ENCODE measurements at regions not wholly inside any gene's neighbourhood (a gene's known extent, or its start where the extent isn't known, plus 50 kb on each side); places are given as distances from the start of the nearest gene placed in this dataset.
"Not testable (repeated sequence)": the region's sequence is repeated elsewhere in the genome, so short reads cannot be mapped to it uniquely, and the experiment has no call there.

DNA sequence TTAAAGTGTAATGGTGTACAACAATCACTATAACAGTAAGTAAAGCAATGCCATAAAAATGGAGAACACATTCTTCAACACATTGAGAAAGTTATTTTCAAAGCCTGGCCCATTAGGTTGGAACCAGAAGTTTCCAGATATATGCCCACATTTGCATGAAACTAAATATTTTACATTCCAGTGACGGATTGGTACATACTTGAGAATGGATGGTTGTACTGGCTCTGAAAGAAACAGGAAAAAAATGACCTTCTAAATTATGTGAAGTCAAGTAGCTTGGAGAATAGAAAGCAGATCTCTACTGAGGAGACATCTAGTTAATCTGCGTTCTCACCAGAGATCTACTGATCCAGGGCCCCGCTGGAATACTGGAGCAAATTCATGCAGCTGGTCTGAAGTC, 1037.0 kb downstream of the NR2F1-AS1 start:
- DNase-seq = no peak

DNA sequence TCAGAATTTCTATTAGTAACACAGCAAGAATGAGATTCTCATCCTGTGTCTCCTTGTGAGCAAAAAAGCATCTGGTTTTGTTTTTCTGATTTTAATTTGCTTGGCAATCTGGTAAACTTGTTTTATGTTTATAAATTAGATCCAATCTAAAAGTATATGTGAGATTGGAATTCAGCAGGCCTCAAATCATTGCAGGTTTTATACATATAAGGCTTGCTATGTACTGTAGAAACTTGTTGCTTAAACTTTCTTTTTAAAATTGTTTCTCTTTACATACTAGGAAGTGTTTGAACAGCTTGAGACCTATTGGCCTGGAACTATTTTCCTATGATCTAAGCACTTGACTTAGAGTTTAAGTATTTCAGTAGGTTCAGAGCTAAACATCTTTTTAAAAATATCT, 1037.8 kb downstream of the NR2F1-AS1 start:
- no peak for DNase-seq

DNA sequence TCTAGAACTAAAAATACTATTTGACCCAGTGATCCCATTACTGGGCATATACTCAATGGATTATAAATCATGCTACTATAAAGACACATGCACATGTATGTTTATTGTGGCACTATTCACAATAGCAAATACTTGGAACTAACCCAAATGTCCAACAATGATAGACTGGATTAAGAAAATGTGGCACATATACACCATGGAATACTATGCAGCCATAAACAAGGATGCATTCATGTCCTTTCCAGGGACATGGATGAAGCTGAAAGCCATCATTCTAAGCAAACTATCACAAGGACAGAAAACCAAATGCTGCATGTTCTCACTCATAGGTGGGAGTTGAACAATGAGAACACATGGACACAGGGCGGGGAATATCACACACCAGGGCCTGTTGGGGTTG, 1039.0 kb downstream of the NR2F1-AS1 start:
- not testable (repeated sequence) for DNase-seq

DNA sequence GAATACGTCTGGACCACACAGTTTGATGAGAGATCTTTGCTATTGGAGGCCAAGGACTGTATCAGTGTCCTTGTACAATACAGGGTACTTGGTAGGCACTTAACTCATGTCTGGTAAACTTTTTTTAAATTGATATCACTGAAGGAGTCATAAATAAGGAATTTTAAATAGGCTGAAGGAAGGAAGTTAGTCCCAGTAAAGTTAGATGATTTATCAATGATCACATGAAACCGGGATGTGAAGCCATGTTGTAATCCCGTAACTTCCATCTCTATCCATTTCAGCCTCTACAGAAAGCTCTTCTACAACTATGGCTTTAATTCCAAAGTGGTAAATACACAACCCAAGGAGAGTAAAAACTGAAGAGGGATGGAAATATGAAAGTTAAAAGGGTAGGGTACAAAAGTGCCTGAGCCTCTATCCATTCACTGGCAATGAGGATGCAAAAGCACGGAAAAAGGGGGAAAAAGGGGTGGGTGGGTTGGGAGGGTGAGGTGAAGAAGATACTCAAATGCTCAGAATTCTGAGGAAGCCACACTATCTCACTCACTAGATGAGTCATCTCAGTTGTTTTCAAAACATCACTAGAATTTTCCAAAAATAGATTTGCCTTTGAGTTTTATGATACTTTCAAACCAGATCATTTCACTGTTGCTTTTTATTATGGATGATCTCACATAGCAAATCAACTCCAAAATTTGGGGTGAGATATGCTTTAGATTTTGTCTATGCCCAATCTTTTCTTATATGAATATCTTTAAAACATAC, 1053.5 kb downstream of the NR2F1-AS1 start:
- no peak for DNase-seq

DNA sequence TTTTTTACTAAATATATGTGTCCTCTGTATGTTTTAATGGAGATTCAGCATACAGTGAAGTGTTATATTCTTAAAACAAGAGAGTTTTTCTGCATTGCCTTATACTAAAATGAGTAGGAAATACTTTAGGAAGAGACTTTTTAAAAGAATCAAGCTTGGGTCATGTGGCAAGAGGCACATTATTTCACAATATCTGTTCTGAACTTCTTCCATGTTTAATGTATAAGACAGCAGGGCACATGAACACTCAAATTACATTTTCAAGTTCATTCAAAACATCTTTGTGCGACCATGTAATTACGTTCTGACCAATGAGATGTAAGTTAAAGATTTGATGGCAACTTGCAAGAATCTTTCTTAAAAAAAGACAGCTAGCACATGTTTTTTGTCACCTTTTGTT, 1055.9 kb downstream of the NR2F1-AS1 start:
- no peak for DNase-seq

DNA sequence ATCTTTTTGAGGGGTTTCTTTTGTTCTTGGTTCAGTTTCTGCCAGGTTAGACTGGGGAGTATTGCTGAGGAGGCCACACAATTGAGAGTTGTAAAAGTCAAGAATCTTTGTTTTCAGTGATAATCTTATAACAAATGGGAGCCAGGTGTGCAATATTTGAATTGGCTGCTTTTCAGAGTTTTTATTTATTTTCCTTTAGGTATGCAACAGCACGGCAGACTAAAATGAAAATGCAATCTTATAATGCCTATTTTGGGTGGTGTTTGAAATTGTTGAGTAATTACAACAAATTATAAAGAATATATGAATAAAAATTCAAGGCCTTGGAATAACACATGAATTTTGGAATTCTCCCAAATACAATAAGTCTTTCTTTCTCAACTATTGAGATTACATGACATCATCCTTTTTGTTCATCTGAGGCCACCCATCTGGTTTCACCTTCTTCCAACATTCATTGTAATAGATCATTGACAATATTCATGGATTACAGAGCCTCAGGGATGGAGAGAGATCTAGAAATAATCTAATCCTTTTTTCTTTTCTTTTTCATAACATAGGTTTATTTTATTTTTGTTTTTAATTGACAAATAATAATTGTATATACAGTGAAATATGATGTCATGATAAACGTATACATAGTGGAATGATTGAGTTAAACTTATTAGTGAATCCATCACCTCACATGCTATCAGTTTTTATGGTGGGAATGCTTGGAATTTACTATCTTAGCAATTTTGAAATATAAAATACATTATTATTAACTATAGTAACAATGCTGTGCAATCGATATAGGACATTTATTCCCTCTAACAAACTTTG, 1061.0 kb downstream of the NR2F1-AS1 start:
- DNase-seq = no peak

DNA sequence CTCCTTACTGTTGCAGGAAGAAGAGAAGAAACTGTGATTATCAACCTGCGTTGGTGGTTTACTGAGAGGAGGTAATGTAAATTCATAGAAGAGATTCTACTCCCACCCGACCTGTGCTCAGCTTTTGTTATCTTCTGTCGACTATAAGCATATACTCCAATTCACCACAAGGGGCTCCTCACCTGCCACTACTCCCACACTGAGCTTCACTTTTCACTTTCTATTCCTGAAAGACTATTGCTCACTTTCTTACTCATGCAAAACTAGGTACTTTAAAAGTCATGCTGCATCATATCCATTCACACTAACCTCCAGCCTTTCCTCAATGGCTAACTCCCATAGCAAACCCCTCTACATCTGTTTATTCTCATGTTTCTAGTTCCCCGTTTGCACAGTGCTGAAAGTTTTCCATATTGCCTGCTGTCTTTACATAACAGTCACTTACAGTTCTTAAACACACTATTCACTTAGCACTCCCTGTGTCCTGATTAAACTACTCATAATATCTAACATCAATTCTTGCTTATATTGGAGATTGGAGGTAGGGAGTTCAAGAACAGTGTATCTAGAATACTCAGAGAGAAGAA, 1062.6 kb downstream of the NR2F1-AS1 start:
- DNase-seq = no peak

DNA sequence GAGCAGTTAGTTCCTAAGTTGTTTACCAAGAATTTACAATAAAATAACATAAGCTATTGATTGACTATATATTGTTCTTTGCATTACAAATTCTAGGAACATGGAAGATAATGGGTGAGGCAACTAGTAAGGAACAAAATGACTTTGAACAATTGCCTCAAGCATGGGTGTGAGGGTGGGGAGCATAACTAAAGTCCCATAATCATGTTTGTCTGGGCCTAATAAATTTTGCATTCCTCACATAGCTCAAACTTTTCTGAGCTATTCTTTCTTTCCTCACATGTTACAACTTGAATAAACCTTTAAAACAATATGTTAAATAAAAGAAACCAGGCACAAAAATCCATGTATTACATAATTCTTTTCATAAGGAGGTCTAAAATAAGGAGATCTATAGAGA, 1066.1 kb downstream of the NR2F1-AS1 start:
- no peak for DNase-seq

DNA sequence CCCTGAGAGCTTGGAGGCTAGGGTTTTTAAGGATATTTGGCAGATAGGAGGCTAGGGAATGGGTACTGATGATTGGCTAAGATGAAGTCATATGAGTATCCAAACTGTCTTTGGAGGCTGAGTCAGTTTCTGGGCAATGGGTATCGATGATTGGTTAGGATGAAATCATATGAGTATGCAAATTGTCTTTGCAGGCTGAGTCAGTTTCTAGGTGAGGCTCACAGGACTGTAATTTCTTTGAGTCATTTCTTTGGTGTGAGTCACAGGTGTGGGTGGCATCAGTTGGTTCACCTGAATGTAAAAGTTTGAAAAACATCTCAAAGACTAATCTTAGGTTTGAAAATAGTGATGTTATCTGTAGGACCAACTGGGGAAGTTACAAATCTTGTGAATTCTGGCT, 1068.0 kb downstream of the NR2F1-AS1 start:
- no peak for DNase-seq

DNA sequence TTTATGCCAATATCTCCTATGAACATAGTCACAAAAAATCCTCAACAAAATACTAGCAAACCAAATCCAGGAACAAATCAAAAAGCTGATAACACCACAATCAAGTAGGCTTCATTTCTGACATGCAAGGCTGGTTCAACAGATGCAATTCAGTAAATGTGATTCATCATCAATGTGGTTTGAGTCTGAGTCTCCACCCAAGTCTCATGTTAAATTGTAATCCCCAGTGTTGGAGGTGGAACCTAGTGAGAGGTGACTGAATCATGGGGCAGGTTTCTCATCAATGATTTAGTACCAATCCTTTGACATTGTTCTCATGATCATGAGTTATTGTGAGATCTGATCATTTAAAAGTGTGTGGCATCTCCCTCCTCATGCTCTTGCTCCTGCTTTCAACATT, 1072.7 kb downstream of the NR2F1-AS1 start:
- DNase-seq = no peak

DNA sequence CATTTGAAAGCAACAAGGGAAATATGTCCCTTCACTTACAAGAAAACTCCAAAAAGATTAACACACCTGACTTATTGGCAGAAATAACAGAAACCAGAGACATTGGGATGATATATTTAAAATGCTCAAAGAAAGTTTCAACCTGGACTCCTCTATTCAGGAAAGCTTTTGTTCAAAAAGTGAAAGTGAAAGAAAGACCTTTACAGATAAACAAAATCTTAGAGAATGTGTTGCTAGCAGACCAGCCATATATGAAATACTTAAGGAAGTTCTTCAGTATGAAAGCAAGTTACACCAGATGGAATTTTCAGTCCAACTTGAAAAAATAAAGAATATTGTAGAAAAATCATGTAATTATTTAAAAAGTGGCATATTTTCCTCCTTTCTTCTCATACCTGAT, 1075.1 kb downstream of the NR2F1-AS1 start:
- DNase-seq = no peak

DNA sequence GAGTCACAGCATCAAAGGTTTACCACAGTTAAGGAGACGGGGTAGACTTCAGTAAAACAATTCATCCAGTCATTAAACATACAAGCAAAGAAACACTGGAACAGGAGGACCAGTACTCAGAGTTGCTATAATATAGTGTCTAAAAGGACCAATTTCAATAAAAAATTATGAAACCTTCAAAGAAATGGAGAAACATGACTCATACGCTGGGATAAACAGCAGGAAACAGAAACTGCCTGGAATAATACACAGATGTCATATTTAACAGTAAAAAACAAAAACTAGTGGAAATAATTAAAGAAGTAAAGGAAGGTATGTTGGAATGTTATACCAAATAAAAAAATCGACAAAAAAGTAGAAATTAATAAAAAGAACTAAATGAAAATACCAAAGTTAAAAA, 1075.9 kb downstream of the NR2F1-AS1 start:
- DNase-seq = no peak

DNA sequence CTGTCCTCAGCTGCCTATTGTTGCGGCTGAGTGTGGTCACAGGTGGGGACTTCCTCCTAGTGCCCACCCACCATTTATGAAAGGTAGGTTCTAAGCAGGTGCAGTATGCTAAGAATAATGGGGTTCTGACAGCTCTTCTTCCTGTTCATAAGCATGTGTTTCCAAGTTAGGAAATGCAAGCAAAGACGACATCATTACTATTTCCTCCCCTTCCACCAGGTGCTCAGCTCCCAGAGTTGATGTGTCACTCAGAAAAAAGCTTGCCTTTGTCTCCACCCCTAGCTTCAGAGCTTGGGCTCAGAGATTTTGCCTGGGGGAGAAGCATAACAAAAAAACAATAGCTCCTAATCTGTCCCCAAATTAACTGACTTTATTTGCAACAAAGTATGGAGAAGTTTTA, 1076.7 kb downstream of the NR2F1-AS1 start:
- DNase-seq = no peak

DNA sequence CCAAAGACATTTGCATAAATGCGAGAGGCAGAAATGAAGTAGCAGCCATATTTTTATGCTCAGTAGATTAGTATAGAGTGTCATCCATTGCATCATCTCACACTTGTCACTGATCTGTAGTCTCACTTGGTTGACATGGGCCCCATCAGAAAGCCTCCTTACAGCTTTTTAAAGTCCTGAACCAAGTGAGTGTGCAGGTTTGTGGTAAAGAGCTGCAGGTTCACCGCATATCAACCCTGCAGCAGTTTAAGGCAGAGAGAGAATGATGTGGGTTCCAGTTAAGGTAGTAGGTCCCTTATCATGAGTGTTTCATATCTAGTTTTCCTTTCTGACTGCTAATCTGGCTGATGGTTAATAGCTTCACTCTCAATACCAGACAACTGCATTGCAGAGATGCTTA, 1080.3 kb downstream of the NR2F1-AS1 start:
- no peak for DNase-seq

DNA sequence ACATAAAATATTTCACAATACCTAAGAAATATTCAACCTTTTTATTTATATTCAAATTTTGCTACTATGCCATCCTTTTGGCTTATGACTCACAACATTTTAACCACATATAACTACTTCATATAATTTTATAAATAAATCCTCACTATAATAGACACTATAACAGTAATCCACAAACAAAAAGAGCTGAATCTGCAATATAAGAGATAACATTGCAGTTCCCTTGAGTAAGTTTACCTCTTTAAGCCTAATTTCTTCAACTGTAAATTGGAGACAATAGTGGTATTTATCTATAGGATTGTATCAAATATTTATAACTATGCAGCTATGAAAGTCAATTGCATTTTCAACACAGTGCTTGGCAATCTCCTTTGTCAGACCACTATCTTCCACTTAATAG, 1084.5 kb downstream of the NR2F1-AS1 start:
- DNase-seq = no peak

DNA sequence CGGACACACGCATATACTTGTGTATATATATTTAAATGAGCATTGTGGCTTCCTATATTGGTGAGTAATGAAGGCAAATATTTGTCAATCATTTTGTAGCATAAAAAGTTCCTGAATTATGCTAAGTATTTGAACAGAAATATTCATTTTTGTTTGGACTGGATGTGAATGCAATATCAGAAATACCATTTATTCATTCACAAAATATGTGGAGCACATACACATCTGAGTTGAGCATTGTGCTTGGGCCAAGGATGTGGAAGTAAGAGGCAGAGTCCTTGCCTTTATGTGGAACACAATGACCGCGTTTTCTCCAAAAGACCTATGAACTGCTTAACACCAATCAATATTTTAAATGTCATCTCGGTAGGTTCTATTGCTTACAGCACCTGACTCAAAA, 1086.5 kb downstream of the NR2F1-AS1 start:
- no peak for DNase-seq

DNA sequence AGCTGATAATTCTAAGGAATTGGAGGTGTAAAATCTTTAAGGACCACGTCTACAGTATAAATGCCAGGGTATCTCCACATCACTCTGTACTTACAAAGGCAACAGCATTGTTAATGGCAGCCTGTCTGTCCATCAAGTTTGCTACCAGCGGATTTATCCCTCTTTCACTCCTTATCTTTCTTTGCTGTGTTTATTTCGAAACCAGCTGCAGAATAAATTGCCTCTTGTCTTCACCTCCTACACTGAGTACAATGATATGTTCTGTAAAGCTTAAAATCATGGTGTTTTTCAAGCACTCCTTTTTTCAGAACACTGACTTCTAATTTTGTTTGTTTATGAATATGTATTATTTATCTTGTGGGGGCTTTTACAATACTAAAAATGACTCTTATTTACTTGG, 1088.1 kb downstream of the NR2F1-AS1 start:
- no peak for DNase-seq

DNA sequence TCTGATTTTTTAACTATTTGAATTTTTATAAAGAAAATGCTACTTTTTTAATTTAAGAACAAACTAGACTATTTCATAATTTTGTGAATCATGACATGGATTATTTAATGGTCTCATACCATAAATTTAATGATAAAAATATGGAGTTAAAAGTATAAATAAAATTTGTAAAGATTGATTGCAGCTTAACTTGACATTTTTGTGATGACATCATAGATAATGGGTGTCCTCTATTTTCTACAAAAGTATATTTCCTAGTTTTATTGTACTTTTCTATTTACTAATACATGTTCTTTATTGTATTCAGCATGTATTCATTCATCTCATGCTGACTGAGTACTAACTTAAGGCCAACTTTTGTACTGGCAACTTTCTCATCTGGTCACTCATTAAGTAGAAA, 1096.5 kb downstream of the NR2F1-AS1 start:
- DNase-seq = no peak

DNA sequence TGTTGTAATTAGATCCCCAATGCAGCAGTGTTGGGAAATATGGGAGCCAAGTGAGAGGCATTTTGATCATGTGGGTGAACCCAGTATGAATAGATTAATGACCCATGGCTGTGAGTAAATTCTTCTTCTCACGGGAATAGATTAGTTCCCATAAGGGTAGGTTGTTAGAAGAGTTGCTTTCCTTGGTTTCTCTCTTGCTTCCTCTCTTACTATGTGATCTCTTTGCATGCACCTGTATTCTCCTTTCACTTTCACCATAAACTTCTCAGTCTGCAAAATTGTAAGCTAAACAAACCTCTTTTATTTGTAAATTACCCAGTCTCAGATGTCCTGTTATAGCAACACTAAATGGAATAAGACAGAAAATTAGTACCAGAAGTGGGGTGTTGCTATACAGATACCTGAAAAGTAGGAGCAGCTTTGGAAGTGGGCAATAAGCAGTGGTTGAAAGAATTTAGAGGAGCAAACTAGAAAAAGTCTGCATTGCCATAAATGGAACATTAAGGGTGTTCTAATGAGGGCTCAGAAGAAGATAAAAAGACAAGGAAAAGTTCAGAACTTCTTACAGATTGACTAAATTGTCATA, 1090.0 kb upstream of the ARRDC3 start:
- no peak for DNase-seq

DNA sequence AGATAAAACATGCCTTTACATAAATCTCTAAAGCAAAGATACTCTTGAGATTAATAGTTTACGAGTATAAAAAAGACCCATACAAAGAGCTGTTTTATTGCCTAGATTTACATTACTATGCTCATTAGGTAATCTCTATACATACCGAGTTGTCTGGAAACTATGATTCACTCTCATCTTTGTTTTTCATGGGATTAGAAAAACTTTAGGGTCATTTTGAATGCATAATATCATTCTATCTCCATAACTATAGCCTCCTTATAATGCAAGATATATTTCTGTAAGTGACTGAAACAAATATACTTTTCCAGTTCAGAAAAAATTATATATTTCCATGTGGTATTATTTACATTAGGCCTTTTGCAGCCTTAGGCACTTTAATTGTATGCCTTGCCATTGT, 1088.7 kb upstream of the ARRDC3 start:
- no peak for DNase-seq

DNA sequence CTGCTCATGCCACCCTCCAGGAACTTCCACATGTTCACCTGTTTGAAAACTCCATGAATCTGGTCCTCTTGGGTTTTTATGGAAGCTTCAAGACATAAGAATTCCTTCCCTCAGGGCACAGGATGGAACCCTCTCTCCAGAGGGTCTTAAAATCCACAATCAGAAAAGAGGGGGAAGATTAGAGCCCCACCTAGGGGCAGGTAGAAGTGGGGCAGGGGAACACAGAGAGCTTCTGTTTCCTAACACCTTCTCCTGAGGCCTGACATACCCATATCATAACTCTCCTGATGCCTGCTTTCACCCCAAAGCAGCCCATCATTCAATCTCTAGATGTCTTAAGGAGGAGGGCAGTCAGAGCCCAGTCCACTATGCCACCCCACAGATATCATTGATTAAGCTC, 1087.7 kb upstream of the ARRDC3 start:
- DNase-seq = no peak

DNA sequence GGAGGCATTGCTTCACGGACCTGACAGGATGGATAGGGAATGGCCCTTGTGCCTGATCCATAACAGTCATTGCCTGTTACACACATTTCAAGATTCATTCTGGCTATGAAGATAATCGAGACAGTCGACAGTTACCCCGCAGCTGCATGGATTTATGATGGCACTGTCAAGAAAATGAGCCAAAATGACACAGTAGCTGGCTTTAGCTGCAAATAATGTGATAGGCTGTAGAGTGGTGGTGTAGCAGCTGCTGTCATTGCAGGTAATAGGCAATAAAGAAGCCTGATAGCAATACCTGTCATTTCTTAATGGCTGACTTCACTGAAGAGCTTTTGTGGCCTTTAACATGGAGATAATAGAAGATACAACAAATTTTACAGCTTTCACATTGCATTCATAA, 1085.2 kb upstream of the ARRDC3 start:
- no peak for DNase-seq

DNA sequence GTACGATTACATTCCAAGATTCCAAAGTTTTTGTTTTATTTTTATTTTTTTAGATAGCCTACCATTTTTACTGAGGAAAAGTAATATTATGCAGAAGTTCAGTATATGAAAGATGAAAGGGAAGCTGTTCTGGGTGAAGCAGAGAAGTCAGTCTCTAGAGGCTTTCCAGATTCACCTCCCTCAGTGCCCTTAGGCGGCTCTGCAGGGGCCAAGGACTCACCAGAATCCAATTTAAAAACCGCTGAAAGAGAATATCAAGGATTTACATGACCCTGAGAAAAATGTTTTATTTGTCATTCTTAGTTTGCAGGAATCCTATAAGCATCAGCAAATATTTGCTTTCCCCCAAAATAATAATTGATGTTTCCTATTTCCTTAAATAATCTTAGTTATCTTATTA, 1084.6 kb upstream of the ARRDC3 start:
- no peak for DNase-seq

DNA sequence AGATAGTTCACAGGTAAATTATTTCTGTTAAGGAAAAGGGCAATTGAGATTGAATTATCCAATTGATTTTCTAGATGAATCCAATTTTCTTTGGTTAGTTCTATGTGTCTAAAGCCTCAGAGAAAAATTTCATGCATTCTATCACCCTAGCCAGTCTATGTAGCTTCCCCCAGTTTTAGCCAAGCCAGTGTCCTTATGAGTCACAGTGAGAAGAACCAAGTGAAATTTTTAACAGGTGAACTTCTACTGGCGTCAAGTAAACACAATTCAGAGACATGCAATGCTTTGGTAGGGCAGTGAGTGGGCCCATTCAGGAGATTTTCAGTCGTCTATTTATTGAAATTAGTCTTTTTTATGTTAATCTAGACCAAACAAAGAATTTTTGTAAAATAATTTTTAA, 1077.4 kb upstream of the ARRDC3 start:
- DNase-seq = no peak

Measured in stimulated activated naive CD4-positive, alpha-beta T cell (primary cell).